Astrocyte (in vitro differentiated cells and primary cell): ENCODE measurements at regions not wholly inside any gene's neighbourhood (a gene's known extent, or its start where the extent isn't known, plus 50 kb on each side); places are given as distances from the start of the nearest gene placed in this dataset.

Source experiments
- EZH2 ChIP-seq: IDR thresholded peaks from 2 replicates; pipeline ENCODE4 v1.6.1; 2012; ENCODE audit warnings: mild to moderate bottlenecking, low read length, inconsistent platforms; ENCODE audit not compliant: insufficient read depth
- TF ChIP-seq, protein P1 (sequence below): IDR thresholded peaks from 2 replicates; pipeline ENCODE4 v1.5.1; 2011; ENCODE audit warnings: low read depth, mild to moderate bottlenecking, inconsistent platforms, low read length, moderate library complexity; ENCODE audit not compliant: insufficient read depth

DNA sequence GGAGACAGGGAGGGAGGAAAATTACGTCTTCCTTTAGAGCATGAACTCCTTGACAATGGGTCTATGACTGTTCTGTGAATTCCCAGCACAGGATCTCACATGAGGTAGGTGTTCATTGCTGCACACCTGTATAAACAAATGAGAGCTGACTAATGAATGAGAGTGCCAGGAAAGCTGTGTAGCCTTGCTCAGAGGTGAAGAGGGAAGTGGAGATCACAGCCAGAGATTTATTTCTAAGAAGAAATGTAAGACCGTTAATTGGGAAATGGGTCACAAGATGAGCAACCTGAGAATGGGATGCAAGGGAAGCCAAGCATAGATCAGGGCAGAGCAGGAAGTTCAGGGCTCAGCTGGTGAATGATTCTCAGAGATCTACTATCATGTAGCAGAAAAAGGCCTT is 295.1 kb downstream of the CDK5RAP2 start:
- TF ChIP-seq, protein P1, sequence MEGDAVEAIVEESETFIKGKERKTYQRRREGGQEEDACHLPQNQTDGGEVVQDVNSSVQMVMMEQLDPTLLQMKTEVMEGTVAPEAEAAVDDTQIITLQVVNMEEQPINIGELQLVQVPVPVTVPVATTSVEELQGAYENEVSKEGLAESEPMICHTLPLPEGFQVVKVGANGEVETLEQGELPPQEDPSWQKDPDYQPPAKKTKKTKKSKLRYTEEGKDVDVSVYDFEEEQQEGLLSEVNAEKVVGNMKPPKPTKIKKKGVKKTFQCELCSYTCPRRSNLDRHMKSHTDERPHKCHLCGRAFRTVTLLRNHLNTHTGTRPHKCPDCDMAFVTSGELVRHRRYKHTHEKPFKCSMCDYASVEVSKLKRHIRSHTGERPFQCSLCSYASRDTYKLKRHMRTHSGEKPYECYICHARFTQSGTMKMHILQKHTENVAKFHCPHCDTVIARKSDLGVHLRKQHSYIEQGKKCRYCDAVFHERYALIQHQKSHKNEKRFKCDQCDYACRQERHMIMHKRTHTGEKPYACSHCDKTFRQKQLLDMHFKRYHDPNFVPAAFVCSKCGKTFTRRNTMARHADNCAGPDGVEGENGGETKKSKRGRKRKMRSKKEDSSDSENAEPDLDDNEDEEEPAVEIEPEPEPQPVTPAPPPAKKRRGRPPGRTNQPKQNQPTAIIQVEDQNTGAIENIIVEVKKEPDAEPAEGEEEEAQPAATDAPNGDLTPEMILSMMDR: no peak
- no peak for TF ChIP-seq EZH2
